ENCODE measurements at regions not wholly inside any gene's neighbourhood (a gene's known extent, or its start where the extent isn't known, plus 50 kb on each side); places are given as distances from the start of the nearest gene placed in this dataset.

GRCh38 chr1:229167318-229167717, 103.6 kb upstream of the RAB4A start:
- TF ChIP-seq SP1 (IDR thresholded peaks at IDR 0.05) = no peak
- TF ChIP-seq FOXM1 (IDR thresholded peaks at IDR 0.05; ENCODE audit: borderline replicate concordance) = no peak
- TF ChIP-seq LEF1 (IDR thresholded peaks at IDR 0.05; ENCODE audit: borderline replicate concordance) = no peak
- TF ChIP-seq TARDBP (IDR thresholded peaks at IDR 0.05) = no peak
- TF ChIP-seq NFRKB (IDR thresholded peaks at IDR 0.05) = no peak
- TF ChIP-seq BHLHE40 (IDR thresholded peaks at IDR 0.05; ENCODE audit: borderline replicate concordance) = no peak
- no peak for TF ChIP-seq FOXK2 (IDR thresholded peaks at IDR 0.05)
- TF ChIP-seq HDGF (IDR thresholded peaks at IDR 0.05; ENCODE audit: borderline replicate concordance) = no peak
- TF ChIP-seq L3MBTL2 (conservative IDR thresholded peaks at IDR 0.05) = no peak
- no peak for TF ChIP-seq SUZ12 (IDR thresholded peaks at IDR 0.05)
- no peak for TF ChIP-seq PKNOX1 (IDR thresholded peaks at IDR 0.05)
- TF ChIP-seq ELF4 (IDR thresholded peaks at IDR 0.05) = no peak
